ENCODE measurements at regions not wholly inside any gene's neighbourhood (a gene's known extent, or its start where the extent isn't known, plus 50 kb on each side); places are given as distances from the start of the nearest gene placed in this dataset.
"Not testable (repeated sequence)": the region's sequence is repeated elsewhere in the genome, so short reads cannot be mapped to it uniquely, and the experiment has no call there.

- no peak for DNase-seq (ENCODE audit: low read depth in 2 of 2)
Measured at GRCh38 chr10:65620404-65621048, 1305.3 kb upstream of the LRRTM3 start.

- DNase-seq (ENCODE audit: low read depth in 2 of 2): no peak
Measured at GRCh38 chr10:65622608-65623007, 1303.2 kb upstream of the LRRTM3 start.

DNA sequence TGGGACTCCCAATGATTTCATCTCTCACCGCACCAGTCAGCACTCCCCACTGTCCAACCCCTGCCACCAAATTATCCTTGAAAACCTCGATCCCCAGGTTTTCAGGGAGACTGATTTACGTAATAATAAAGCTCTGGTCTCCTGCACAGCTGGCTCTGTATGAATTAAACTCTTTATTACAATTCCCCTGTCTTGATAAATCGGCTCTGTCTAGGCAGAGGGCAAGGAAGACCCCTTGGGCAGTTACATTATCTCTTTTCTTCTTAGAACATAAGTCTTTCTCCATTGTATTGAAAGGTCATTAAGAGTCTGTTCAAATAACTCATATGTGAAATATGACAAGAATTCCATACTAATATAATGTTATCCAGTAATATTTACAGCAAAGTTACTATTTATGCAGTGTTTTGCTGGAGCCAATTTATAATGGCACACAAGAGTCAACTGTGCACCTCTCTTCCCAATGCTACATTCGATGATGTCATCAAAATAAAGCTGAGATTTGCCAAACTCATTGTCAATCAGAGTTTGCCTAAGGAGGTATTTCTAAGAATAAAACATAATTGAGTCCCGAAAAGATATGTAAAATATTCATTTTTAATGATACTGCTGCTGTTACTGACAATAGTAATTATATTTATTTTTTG is 1297.2 kb upstream of the LRRTM3 start:
- DNase-seq (ENCODE audit: low read depth in 2 of 2): no peak

DNA sequence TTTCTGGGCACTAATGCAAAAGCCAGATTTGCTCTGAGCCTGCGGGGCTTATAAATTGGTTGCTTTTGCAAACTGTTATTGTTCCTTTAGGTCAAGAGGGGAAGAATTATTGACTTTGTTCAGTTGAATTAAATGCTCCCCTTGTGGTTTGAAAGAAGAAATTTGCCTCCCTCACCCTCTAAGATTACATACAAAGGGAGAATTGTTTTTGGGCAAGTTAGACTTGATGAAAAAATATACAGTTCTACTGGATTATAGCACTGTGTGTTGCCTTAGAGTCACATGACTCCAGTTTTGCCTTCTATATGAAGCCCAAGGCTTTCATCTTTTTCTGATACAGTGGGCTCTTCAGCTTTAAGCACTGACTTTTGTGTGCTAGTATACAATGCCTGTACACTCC is 1265.8 kb upstream of the LRRTM3 start:
- no peak for DNase-seq (ENCODE audit: low read depth in 2 of 2)

DNA sequence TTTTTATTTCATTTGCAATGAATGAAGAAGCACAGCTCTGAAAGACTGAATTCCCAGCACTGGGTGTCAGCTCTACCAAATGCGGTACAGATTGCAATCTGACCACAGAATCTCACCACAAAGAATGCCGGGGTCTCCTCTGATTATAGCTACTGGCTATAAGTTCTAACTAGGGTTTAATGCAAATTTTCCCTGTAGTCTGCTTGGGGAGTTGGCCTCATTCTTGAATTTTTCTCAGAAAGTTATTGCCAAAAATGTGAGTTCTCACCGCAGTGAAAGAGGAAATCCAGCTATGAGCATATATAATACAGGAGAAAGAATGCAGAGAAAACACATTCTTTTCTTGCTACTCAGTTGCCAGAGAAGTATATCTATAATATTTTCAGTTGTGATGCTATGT is 1255.7 kb upstream of the LRRTM3 start:
- DNase-seq (ENCODE audit: low read depth in 2 of 2): no peak

DNA sequence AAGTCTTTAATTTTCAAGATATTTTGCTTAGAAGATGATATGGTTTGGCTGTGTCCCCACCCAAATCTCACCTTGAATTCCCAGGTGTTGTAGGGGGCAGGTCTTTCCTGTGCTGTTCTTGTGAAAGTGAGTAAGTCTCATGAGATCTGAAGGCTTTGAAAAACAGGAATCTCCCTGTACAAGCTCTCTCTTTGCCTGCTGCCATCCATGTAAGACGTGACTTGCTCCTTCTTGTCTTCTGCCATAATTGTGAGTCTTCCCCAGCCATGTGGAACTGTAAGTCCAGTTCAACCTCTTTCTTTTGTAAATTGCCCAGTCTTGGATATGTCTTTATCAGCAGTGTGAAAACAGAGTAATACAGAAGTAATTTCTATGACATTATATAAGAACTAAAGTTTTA is 1255.2 kb upstream of the LRRTM3 start:
- not testable (repeated sequence) for DNase-seq (ENCODE audit: low read depth in 2 of 2)

- DNase-seq (ENCODE audit: low read depth in 2 of 2): no peak
Measured at GRCh38 chr10:65675236-65675635, 1250.6 kb upstream of the LRRTM3 start.

GRCh38 chr10:65684896-65685295 is 1240.9 kb upstream of the LRRTM3 start:
- no peak for DNase-seq (ENCODE audit: low read depth in 2 of 2)

GRCh38 chr10:65701168-65701776 is 1224.6 kb upstream of the LRRTM3 start:
- DNase-seq (ENCODE audit: low read depth in 2 of 2): no peak

DNA sequence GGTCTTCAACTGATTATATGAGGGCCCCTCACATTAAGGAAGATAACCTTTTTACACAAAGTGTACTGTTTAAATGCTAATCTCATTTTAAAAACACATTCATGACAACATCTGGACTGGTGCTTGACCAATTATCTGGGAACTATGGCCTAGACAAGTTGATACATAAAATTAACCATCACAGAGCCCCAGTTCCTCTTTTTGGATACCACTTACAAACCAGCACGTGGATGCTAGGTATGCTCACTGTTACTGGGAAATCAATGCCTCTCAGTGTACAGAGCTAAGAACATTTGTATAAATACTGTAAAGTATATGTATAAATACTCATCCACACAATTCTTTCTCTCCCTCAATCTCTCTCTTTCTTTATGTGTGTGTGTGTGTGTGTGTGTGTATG is 1217.8 kb upstream of the LRRTM3 start:
- DNase-seq (ENCODE audit: low read depth in 2 of 2): no peak

GRCh38 chr10:65710306-65710705 is 1215.5 kb upstream of the LRRTM3 start:
- no peak for DNase-seq (ENCODE audit: low read depth in 2 of 2)

DNA sequence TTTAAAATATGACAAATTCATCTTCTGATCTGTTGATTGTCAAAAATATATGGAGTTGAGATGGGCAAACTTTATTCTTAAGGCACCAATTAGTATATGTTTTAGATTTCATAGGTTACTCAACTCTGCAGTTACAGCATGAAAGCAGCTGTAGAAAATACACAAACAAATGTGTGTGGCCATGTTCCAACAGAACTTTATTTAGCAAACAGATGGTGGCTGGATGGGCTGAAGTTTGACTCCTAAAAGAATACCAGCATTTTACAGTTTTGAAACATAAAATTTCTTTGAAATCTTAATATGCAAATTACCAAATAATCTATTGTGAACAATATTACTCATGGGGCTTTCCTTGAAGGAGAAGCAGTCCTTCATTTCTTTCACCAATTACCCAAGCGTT is 1206.0 kb upstream of the LRRTM3 start:
- no peak for DNase-seq (ENCODE audit: low read depth in 2 of 2)

DNA sequence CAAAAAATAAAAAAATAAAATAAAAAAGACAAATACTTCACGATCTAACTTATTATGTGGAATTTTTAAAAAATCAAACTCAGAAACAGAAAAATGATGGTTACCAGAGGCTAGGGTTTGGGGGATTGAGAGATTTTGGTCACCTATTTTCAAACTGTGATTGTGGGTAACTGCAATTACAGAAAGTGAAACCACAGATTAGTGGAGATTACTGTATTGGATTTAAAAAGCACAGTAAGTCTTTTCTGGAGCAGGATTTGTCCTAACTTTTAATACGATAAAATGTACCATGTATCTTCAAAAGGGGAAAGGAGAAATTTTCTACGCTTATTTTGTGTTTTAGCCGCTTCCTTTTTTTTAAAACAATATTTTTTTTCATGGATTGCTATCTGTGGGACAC is 1204.9 kb upstream of the LRRTM3 start:
- DNase-seq (ENCODE audit: low read depth in 2 of 2): no peak

GRCh38 chr10:65723525-65723924 is 1202.3 kb upstream of the LRRTM3 start:
- DNase-seq (ENCODE audit: low read depth in 2 of 2): no peak

DNA sequence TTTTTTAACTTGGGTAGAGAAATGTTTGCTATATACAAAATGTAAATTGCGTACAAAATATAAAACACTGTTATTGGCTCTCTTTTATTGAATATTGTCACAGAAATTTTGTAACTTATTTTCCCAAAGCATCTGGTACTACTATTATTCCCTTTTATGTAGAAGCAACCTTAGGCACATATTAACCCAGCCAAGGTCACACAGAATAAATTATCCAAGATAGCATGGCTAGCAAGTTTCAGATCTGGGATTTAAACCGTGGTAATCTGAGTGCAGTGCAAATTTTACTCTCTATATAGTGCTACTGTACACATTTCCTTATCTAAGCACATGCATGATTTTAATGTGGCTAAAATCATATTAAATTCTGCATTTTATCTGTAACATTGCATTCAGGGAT is 1190.5 kb upstream of the LRRTM3 start:
- DNase-seq (ENCODE audit: low read depth in 2 of 2): no peak

- no peak for DNase-seq (ENCODE audit: low read depth in 2 of 2)
Measured at GRCh38 chr10:65742906-65743305, 1182.9 kb upstream of the LRRTM3 start.

- no peak for DNase-seq (ENCODE audit: low read depth in 2 of 2)
Measured at GRCh38 chr10:65751218-65751617, 1174.6 kb upstream of the LRRTM3 start.

- DNase-seq (ENCODE audit: low read depth in 2 of 2): no peak
Measured at GRCh38 chr10:65751896-65752295, 1173.9 kb upstream of the LRRTM3 start.

GRCh38 chr10:65753532-65753931 is 1172.3 kb upstream of the LRRTM3 start:
- no peak for DNase-seq (ENCODE audit: low read depth in 2 of 2)

DNA sequence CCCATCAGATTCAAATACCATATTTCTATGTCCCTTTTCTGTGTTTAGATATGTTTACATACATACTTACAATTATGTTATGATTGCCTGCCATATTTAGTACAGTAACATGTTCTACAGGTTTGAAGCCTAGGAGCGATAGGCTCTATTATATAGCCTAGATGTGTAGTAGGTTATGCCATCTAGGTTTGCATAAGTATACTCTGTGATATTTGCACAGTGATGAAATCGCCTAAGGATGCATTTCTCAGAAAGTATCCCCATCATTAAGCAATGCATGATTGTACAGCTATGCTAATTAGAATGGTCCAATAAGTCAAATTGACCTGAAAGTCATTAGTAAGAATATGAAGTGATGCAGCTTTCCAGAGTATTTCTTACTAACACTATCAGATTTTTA is 1171.7 kb upstream of the LRRTM3 start:
- DNase-seq (ENCODE audit: low read depth in 2 of 2): no peak

DNA sequence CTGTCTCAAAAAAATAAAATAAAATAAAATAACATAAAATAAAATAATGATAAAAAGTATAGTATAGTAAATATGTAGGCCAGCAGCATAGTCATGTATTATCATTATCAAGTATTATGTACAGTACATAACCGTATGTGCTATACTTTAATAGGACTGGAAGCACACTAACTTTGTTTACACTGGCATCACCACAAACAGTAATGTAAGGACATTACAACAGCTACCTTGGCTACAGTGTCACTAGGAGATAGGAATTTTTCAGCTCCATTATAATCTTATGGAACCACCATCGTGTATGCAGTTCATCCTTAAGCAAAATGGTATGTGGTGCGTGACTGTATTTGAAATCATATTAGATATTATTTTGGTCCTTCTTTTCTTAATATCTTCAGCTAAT is 1163.5 kb upstream of the LRRTM3 start:
- no peak for DNase-seq (ENCODE audit: low read depth in 2 of 2)

DNA sequence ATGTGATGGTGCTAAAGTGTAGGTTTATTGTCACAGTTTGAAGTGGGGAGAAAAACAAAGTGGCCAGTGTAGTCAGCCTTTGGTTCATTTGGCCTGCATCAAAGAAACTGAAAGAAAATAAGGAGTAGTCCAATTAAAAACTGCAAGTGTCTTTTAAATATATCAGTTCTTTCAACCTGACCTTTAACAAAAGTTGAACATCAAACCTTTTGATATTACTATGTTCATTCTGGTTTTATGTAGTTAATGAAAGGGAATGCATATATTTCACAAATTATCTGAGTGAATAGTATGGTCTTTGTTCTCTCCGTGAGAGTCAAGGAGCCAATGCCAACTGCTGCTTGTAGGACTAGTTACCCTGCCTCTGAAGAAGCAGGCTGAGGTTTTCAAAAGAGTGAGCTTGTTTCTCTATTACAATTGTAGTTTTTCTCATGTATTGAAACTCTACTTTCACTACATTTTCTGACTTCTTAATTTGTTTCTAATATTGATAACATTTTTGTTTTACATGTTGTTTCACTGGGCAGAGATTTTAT is 1160.8 kb upstream of the LRRTM3 start:
- no peak for DNase-seq (ENCODE audit: low read depth in 2 of 2)

DNA sequence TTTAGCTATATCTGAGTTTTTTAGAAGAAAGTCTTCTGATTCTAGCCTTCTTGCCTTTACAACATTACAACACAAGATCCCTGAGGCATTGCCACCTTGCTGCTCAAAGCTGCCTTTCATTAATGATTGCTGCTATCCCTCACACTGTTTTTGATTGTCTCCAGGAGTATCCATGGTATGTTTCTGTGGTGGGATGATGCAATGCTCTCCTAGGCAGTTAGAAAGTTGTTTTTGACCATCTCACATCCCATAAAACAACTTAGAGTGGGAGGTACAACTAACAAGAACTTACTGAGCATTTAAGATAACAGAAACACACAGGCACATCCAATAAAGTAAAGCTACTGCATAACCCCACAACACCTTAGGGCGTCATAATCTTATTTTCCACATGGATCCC is 1156.0 kb upstream of the LRRTM3 start:
- no peak for DNase-seq (ENCODE audit: low read depth in 2 of 2)

Data from stimulated activated CD8-positive, alpha-beta memory T cell treated with anti-CD3 and anti-CD28 coated beads, Interleukin-7, amount 100 ng/mL, for 4 hours (primary cell).